ENCODE measurements at regions not wholly inside any gene's neighbourhood (a gene's known extent, or its start where the extent isn't known, plus 50 kb on each side); places are given as distances from the start of the nearest gene placed in this dataset.

- peak; percentile 22 for DNase-seq (ENCODE audit: low read depth)
These were observed 171.9 kb upstream of the GATA6 start for GRCh38 chr18:21997207-21998143.

- DNase-seq (ENCODE audit: low read depth), result no peak
These were observed 170.9 kb upstream of the GATA6 start for GRCh38 chr18:21998486-21998885.

GRCh38 chr18:22001912-22002487, 167.4 kb upstream of the GATA6 start:
- no peak for DNase-seq (ENCODE audit: low read depth)

GRCh38 chr18:22005191-22005841, 164.1 kb upstream of the GATA6 start:
- no peak for DNase-seq (ENCODE audit: low read depth)

GRCh38 chr18:22006458-22006857, 162.9 kb upstream of the GATA6 start:
- DNase-seq (ENCODE audit: low read depth), result no peak

- no peak for DNase-seq (ENCODE audit: low read depth)
These were observed 160.1 kb upstream of the GATA6 start for GRCh38 chr18:22009242-22009641.

GRCh38 chr18:22013993-22014392, 155.4 kb upstream of the GATA6 start:
- no peak for DNase-seq (ENCODE audit: low read depth)

GRCh38 chr18:22015156-22015555, 154.2 kb upstream of the GATA6 start:
- DNase-seq (ENCODE audit: low read depth), result no peak

- no peak for DNase-seq (ENCODE audit: low read depth)
These were observed 151.0 kb upstream of the GATA6 start for GRCh38 chr18:22018366-22018765.

GRCh38 chr18:22019193-22019592, 150.2 kb upstream of the GATA6 start:
- DNase-seq (ENCODE audit: low read depth), result no peak

GRCh38 chr18:22020127-22020866, 149.1 kb upstream of the GATA6 start:
- no peak for DNase-seq (ENCODE audit: low read depth)

GRCh38 chr18:22020867-22021370, 148.5 kb upstream of the GATA6 start:
- no peak for DNase-seq (ENCODE audit: low read depth)

- DNase-seq (ENCODE audit: low read depth), result no peak
These were observed 147.7 kb upstream of the GATA6 start for GRCh38 chr18:22021701-22022100.

GRCh38 chr18:22024924-22025323, 144.5 kb upstream of the GATA6 start:
- no peak for DNase-seq (ENCODE audit: low read depth)

- DNase-seq (ENCODE audit: low read depth), result no peak
These were observed 143.0 kb upstream of the GATA6 start for GRCh38 chr18:22026362-22026761.

GRCh38 chr18:22026889-22027288, 142.5 kb upstream of the GATA6 start:
- DNase-seq (ENCODE audit: low read depth), result no peak

- DNase-seq (ENCODE audit: low read depth), result no peak
These were observed 137.8 kb upstream of the GATA6 start for GRCh38 chr18:22031611-22032010.

- peak; percentile 12 for DNase-seq (ENCODE audit: low read depth)
These were observed 136.9 kb upstream of the GATA6 start for GRCh38 chr18:22032392-22032961.

GRCh38 chr18:22033085-22033484, 136.3 kb upstream of the GATA6 start:
- DNase-seq (ENCODE audit: low read depth), result no peak

GRCh38 chr18:22034276-22034675, 135.1 kb upstream of the GATA6 start:
- no peak for DNase-seq (ENCODE audit: low read depth)

GRCh38 chr18:22040533-22040932, 128.9 kb upstream of the GATA6 start:
- no peak for DNase-seq (ENCODE audit: low read depth)

GRCh38 chr18:22043837-22044236, 125.6 kb upstream of the GATA6 start:
- no peak for DNase-seq (ENCODE audit: low read depth)
